A549 (cell line): ENCODE measurements at regions not wholly inside any gene's neighbourhood (a gene's known extent, or its start where the extent isn't known, plus 50 kb on each side); places are given as distances from the start of the nearest gene placed in this dataset.

Experiments used
- CTCF ChIP-seq: fragments of >200 bp; sonication (Bioruptor Twin); formaldehyde crosslinking; IDR thresholded peaks from 3 replicates; pipeline ENCODE4 v1.5.1; 2016
- HOXA7 ChIP-seq: fragments of 250-450 bp; sonication (Bioruptor Pico); IDR thresholded peaks from 2 replicates; pipeline ENCODE4 v1.5.0; 2020; ENCODE audit warnings: mild to moderate bottlenecking, moderate library complexity
- NR3C1 ChIP-seq: fragments of >200 bp; sonication (Bioruptor Twin); formaldehyde crosslinking; IDR thresholded peaks from 3 replicates; pipeline ENCODE4 v1.6.1; 2017
- POLR2A ChIP-seq: IDR thresholded peaks from 2 replicates; pipeline ENCODE4 v1.6.1; 2012; ENCODE audit warnings: mild to moderate bottlenecking, low read length
- RAD21 ChIP-seq, 2 experiments: fragments of >200 bp in 1 of 2; sonication (Bioruptor Twin) in 1 of 2; formaldehyde crosslinking in 1 of 2; IDR thresholded peaks in 1 of 2; conservative IDR thresholded peaks in 1 of 2; 2 replicates in 1 of 2; 3 replicates in 1 of 2; pipeline ENCODE4 v1.6.1; 2012 to 2018; ENCODE audit warnings: inconsistent platforms in 1 of 2

GRCh38 chr6:126824815-126825214 is 293.7 kb upstream of the RSPO3 start:
- no peak for TF ChIP-seq POLR2A
- no peak for TF ChIP-seq NR3C1
- TF ChIP-seq HOXA7 (CRISPR knock-in tag) = no peak
- no peak for TF ChIP-seq CTCF
- TF ChIP-seq RAD21 (conservative IDR thresholded peaks at IDR 0.05 in 1 of 2, IDR thresholded peaks at IDR 0.05 in 1 of 2) = no peak
